NCI-H2107 (cell line): ENCODE measurements at regions not wholly inside any gene's neighbourhood (a gene's known extent, or its start where the extent isn't known, plus 50 kb on each side); places are given as distances from the start of the nearest gene placed in this dataset.

Source experiments
- DNase-seq: peaks from one replicate; lab custom pipeline; 2025; lab: John Stamatoyannopoulos, UW

DNA sequence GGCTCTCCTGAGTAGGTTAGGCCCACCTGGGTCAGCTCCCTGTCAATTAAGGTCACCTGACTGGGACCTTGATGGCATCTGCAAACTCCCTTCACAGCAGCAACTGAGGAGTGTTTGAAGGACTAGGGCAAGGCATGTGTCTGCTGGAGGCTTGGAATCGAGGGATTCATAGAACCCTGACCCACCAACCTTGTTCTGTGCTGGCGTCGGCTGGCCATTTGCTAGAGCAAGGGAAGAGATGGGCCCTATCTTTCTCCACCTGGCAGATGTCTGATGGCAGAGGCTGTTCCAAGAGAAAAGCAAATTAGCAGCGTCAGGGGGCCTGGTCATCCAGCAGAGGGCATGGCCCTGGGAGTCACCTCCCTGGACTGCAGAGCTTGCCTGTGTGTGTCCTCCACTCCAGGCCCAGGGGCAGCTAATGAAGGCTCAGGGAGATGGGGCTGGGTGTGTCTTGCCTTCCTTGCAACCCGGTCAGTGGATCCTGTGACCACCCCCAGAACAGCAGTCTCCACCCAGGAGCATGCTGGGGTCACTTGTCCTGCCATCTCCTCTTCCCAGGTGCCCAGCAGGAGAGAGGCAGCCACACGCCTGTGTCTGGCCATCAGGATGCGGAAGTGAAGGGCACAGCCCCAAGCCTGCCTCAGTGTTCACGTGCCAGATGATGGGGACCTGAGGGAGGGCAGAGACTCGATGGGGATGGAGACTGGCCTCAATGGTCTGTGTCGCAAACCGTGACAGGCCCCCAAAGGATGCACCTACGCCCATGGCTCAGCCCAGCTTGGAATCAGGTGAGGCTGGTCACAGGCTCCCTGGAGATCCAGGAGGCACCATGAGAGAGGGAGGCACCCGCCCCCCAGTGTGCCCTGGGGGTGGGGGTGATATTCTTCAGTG, 53.9 kb downstream of the BARX1 start:
- no peak for DNase-seq

DNA sequence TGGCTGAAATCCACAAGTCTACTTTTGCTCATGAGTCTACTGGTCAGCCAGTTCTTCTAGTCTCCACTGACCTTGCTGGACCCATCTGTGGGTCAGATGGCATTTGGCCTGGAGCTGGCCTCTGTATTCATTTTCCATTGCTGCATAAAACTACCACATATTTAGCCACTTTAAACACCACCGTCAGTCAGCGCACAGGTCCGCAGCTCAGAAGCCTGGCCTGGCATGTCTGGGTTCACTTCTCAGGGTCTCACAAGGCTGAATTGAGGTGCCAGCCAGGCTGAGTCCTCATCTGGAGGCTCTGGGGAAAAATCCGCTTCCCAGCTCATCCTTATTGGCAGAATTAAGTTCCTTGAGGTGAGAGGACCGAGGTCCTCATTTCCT, 54.7 kb downstream of the BARX1 start:
- DNase-seq: no peak

DNA sequence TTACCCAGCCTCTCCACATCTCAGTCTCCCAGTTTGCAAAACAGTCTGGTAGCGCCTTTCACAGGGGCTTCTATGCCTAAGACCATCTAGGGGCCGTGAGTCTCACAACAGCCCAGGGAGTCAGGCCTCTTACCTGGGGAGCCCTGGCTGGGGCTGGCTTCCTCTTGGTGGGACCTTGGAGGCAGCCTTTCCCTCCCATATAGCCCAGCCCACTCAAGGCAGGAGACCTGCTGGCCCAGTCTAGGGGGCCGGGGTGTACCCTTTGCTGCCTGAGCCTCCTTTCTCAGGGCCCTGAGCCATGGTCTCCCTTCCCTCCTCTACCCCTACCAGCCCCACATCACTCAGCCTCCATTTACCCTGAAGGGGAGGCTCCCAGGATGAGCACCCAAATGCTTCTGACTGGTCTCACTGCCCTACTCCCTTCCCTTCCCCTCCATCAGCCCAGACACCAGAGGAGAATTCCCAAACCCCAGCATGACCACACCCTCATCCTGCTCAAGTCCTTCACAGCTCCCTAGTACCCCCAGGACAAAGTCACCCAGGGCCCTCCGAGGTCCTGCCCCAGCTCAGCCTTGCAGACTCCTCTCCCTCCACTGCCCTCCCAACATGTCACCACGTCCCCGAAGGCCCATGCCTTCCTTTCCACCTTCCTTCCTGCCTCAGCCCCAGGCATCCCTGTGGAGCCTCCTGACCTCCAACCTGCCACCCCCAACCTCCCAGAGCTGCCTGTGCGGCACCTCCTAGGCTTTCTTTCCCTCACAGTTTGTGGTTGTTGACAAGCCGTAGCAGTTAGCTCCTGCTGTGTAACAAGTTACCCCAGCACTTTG, 55.3 kb downstream of the BARX1 start:
- no peak for DNase-seq

DNA sequence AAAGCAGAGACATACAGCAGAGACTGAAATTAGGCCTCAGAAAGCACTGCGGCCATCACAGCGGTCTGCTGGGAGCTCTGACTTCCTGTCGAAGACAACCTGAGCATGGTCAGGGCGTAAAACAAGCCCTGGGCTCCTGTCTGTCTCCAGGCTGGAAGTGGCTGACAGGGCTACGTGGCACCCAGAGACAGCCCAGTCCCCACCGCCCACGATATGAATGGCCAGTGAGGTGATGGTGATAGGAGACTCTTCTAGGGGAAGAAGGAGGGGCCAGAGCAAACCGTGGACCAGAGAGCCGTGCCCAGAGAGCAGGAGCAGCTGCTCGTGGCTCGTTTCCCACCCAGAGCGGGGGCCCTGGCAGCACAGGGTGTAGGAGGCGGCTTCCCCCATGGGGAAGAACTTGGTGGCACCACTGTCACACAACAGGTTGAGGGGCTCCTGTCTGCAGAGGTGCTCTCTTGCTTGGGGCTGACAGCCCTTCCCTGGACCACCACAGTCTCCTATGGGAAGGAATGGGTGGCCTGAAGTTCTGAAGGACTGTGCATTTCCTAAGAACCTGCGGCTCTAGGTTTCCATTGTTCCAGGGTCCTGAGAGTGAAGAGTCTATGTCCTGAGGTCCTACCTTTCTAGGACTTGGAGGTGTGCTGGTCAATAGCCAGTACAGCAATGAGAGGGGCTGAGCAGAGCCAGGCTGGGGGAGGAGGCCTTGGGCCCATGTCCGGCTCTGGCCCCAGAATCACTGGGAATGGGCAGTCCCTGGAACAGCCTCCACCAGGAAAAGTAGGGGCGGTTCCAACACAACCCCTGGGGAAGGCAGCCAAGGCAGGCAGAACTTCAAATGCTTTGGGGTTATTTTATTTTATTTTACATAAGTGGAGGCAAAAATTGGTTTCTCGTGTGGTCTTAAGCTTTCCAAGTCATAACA, 56.4 kb downstream of the BARX1 start:
- no peak for DNase-seq

DNA sequence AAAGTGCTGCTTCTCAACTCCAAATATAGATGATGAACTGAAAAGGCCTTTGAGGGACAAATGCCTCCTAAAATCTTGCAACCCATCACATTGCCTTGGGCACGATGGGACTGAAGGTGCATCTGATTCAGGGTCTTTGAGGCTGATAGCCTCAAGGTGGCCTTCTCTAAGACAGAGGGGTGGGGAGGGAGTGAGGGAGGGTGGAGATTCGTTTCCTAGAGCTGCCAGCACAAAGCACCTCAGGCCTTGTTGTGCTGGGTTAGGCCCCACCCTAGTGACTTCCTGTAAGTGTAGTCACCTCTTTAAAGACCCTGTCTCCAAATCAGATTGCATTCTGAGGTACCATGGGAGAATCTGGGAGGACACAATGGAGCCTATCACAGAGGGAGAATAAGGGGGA, 57.1 kb downstream of the BARX1 start:
- DNase-seq: no peak

DNA sequence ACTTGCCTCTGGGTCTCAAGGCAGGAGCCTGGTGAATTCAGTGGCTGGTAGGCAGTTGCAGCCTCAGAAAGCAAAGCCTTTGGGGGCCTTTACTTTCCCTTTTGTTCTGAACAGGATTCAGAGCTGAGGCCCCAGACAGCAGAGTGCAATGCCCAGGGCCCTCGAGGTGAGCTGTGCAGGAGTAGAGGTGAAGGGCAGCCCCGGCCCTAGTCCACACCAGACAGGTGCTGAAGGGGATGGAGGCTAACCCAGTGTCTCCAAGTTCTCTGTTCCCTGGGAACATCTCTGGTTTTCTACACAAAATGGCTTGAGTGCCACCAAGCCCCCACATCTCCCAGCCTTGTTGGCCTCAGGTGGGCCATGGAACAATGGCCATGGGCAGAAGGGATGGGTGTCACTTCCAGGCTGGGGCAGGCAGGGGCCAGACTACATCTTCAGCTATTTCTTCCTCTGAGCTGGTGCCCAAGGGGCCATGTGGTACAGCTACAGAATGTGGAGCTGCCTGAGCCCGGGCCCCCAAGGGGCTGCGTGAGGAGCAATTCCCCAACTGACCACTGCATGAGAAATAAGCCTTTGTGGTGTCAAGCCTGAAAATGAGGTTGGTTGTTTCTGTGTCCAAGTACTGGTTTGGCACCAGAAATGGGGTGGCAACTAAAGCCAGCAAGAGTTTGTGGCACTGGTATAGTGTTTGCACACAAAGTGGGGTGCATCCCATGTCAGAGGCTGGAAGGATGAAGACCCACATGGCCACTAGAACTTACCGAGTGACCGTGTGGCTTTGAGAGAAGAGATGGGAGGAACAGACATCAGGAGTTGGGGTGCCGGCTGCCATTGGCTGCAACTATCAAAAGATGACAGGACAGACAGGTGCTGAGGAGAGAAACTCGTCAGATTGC, 57.8 kb downstream of the BARX1 start:
- DNase-seq: no peak

DNA sequence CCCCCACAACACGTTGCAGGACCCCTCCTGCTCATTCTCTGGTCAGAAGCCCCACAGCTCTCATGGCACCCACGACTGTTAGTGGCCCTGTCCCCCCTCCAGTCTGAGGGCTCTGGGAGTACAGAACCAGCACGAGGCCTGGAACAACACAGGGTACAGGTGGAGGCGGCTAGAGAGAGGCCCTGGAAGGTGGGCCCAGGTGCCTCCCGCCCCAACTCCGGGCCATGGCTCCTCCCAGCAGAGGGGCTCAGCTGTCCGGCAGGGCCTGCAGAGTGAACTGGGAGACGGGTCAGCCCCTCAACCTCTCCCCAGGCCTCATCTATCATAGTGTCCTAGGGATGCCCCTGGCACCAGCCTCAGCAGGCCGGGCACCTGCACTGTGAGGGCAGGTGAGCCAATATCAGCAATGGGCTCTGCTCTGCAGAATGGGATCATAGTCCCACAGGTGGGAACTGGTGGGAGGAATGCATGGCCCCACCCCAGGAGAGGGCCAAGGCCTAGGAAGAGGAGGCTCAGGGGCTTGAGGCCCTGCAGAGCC, 58.6 kb downstream of the BARX1 start:
- no peak for DNase-seq

DNA sequence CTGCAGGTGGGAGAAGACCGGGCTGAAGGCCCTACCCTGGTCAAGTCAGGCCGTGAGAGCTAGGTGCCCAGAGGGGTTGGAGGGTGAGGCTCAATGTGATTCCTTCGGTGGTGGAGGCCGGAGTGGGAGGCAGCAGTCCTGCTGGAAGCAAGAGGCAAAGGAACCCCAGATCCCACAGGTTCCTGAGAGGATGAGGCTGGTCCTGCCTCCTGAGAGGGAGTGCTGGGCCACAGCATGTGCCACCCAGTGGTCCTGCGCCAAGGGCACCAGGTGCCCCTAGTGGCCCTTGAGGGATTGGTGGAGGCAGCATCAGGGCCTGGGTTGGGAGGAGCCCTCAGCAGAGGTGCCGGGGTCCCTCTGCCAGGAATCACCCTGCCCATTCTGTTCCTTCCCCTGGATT, 59.1 kb downstream of the BARX1 start:
- DNase-seq: no peak

DNA sequence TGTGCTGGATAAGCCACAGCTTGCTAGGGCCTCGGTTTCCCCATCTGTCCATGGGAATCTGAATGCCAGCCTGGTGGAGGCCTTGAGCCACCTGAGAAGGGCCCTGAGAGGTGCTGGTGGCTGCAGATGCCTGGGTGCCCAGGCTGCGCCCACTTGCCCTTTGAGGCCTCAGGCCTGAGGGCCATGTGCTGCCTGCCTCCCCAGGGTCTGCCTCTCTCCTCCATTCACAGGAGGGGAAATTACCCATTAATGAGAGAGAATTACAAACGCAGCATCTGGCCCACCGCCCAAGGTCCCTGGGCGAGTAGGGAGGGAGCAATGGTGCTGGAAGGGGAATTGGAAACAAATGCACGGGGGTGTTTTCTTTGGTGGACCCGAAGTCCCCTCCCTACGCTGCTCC, 59.6 kb downstream of the BARX1 start:
- DNase-seq: no peak

DNA sequence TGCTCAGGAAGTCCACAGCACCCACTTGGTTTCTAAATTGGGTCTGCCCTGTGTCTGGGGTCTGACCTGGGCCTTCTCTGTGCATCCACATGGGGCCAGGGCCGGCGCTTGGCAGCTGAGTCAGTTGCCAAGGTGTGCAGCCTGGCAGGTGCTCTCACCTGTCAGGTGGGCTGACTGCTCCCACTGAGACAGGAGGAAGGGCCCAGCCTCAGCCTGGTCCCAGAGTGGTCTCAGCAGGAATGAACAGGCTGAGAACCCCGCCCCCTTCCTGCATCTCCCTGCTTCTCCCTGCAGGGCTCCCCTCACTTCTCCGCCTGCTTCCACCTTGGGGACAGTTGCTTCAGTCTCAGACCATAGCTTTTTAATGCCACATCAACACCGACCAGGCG, 60.5 kb downstream of the BARX1 start:
- no peak for DNase-seq

DNA sequence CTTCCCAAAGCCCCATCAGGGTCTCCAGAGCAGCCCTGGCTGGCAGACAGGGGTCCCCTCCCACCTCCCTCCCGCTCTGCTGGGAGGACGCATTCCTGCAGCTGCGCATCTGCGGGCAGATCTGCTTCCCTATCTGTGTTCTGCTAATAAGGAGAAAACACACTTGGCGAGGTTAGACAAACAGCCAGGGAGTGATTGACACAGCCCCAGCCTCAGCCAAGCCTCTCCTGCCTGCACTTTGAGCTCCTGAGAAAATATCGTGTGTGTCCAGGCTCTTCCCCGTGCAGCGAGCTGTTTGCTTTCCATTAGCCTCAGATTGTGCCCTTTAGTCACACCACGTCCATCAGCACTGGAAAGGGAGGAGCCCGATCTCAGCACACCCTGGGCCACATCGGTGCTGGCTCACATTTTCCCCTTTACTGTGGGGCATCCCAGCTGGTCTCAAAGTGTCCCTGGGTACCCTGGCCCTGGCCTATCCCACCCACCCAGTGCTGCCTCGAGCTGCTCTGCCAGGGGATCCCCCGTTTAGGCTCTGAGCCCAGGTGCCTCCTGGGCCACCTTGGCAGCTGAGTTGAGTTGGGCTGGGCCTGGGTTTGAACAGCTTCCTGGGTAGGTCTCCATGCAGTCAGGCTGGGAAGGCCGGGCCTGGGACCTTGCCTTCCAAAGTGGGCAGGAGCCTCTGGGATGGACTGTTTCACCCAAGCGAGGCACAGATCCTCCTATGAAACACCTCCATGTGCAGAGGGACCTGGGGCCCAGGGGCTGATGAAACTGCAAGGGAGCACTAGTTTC, 61.1 kb downstream of the BARX1 start:
- no peak for DNase-seq

DNA sequence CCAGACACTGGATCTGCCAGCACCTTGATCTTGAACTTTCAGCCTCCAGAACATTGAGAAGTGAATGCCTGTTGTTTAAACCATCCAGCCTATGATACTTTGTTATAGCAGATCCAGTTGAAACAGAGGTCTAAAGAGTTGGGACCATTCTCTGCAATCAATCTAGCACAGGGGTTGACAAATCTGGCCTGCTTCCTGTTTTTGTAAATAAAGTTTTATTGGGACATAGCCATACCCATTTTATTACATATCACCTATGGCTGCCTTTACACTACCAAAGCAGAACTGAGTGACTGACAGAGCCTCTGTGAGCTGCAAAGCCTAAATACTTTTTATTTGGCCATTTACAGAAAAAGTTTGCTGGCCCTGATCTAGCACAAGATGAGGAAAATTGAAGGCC, 62.0 kb downstream of the BARX1 start:
- DNase-seq: no peak

DNA sequence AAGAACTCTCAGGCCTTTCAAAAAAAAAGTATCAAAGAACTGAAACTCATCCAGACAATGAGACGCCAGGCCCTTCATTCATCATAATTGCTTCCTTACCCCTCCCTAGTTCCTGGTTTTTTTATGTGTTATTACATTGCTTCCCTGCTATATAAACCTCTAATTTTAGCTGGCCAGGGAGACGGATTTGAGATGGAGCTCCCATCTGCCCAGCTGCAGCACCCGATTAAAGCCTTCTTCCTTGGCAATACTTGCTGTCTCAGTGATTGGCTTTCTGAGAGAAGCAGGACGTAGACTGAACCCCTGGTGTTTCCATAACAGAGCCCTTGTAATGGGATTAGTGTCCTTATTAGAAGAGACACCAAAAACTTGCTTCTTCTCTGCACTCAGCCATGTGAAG, 62.4 kb downstream of the BARX1 start:
- DNase-seq: no peak

DNA sequence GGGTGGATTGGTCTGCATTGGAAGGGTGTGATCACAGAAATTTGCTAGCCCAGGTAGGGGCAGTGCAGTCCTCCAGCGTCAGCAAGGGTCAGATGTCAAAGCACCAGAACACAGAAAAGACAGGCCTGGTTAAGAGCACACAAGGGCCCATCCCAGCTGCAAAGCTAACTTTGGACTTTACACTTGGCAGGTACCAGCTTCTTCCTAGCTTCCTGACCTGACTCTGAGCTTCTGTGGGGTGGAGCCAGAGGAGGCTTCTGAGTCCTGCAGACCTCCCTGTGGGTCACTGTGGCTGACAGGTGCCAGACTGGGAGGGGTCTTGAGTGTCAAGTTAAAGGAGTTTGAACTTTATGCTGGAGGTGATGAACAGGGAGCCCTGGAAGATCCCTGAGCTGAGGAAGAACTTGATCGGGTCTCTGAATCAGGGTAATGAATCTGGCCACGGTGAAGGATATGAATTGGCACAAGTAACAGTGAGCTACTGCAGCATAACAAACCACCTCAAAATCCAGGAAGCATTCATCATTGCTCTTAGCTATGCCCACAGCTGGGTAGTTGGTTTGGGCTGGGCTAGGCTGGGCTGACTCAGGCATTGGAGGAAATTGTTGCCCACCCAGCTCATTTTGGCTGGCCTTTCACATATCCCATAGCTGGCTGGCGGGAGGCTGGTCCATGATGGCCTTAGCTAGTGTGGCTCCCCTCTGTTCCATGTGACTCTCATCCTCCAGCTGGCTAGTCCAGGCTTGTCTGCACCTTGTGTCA, 63.4 kb downstream of the BARX1 start:
- no peak for DNase-seq

DNA sequence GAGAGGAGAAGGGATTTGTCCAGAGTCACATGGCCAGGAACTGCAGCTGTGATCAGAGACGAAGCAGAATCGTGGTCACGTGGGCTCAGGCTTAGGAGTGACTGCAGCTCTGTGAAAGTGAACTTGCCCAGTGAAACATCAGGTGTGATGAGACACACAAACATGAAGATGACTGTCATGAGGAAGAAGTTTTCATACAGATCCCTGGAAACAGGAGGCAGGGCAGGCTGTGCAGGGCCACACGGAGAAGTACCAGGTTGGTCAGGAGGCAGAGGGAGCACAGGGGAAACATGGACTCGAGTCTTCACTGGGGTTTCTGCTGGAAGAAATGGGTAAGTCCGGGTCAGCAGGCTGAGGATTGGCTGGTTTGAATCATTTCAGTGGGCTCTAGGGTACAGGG, 64.1 kb downstream of the BARX1 start:
- DNase-seq: no peak

DNA sequence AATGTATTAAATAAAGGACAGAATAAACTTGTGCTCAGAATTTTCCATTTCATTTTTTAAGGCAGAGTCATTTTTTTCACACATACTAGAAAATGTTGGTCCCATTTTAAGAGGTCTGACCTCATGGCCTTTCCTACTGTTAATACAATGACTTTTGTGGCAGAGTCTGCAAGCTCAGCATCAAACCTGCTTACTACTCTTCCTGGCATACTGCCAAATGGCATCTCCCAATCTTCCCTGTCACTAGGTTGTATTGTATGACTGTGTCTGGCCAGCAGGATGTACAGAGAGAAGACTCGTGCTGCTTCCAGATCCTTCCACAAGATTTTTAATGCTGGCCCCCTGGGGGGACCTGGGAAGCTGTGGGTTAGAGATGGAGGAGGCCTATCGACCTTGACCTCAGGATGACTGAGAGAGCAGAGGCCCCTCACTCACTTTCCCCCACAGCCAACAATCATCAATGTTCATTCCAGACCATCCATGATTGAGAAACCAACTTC, 64.7 kb downstream of the BARX1 start:
- DNase-seq: no peak

DNA sequence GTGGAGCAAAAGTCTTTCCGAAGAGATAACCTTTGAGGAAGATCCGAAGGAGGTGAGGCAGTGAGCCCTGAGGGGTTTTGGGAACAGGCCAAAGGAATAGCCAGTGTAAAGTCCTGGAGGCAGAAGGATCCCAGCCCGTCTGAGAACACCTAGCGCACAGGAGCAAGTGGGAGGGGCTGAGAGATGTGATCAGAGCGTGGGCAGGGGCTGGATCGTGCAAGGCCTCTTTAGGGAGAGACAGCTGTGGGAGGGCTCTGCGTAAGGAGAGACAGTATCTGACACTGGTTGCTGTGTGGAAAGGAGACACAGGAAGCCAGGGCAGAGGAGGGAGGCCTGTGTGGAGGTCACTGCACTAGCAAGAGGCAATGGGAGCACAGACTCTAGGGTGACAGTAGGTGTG, 68.2 kb downstream of the BARX1 start:
- DNase-seq: no peak

DNA sequence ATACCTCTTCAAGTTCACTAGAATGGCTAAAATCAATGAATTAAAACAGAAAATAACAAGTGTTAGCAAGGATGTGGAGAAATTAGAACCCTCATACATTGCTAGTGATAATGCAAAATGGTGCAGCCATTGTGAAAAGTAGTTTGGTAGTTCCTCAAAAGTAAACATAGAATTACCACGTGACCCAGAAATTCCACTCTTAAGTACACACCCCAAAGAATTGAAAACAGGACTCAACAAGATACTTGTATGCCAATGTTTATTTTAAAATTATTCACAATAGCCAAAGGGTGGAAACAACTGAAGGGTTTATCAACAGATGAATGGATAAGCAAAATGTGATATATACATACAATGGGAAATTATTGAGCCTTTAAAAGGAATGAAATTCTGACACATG, 70.3 kb downstream of the BARX1 start:
- DNase-seq: no peak
